HG02970 (cell line): ENCODE measurements at regions not wholly inside any gene's neighbourhood (a gene's known extent, or its start where the extent isn't known, plus 50 kb on each side); places are given as distances from the start of the nearest gene placed in this dataset.
"Not testable (repeated sequence)": the region's sequence is repeated elsewhere in the genome, so short reads cannot be mapped to it uniquely, and the experiment has no call there.

ENCODE experiments used
- ATAC-seq: cut with Tn5 transposase; IDR thresholded peaks from one replicate; pipeline ENCODE4 v1.9.1; 2021; ENCODE audit warnings: mild to moderate bottlenecking, moderate library complexity, moderate number of reproducible peaks; ENCODE audit not compliant: unreplicated experiment, low FRiP score

DNA sequence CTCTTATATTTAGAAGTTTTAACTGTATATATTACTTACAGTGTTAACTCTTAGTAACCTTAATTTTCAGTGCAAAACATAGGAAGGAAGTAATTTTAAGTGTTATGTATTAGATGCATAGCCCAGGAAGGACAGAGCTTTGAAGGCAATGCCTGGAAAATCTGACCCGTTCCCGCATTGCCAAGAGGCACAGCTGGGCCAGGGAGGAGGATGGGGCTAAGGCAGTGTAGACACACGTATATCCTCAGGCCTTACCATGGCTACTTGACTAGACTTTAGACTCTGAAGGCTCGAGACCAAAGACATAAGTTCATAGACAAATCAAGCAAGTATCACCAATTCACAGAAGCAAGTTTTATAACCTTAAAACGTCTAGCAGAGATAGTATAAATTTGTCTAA lies 1944.2 kb downstream of the OLFM4 start:
- no peak for ATAC-seq

- ATAC-seq, result no peak
Measured at GRCh38 chr13:54975676-54976075, 1947.1 kb downstream of the OLFM4 start.

- ATAC-seq, result no peak
Measured at GRCh38 chr13:54980651-54981050, 1952.0 kb downstream of the OLFM4 start.

DNA sequence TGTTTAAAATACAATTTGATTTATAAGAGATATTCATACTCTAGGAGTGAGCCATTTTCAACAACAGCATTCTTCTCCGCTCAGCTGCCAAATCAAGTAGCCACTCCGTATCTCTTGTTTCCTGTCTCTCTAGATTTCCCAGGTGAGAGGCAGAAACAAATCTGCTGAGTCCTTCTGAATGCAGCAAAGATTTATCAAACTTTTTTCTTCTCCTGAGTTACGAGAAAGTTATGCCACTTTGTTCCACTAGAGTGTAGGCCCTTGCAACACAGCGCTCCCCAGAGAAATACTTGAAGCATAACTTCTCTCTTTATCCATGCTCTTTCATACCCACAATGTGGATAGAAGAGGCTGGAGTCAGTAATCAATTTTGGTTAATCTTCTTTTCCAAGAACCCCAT lies 1960.8 kb downstream of the OLFM4 start:
- no peak for ATAC-seq

- ATAC-seq, result no peak
Measured at GRCh38 chr13:54999399-54999907, 1970.8 kb downstream of the OLFM4 start.

DNA sequence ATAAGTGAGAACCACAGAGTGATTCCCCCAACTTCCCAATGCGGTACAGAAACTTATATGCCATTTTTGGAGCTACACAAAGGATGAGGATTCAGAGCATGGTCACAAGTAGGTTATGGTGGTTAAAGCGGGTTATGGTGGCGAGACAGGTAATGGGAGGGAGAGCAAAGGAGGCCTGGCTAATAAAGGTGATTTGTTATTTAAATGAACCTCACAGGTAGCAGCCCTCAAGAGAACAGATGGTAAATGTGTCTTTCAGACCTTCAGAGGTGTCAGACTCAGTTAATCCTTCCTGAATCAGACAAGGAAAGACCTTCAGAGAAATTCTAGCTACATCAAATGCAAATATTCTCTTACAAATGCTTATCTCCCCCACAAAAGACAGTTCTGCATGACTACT lies 1971.4 kb downstream of the OLFM4 start:
- ATAC-seq, result no peak

GRCh38 chr13:55000844-55001243 lies 1972.2 kb downstream of the OLFM4 start:
- no peak for ATAC-seq

DNA sequence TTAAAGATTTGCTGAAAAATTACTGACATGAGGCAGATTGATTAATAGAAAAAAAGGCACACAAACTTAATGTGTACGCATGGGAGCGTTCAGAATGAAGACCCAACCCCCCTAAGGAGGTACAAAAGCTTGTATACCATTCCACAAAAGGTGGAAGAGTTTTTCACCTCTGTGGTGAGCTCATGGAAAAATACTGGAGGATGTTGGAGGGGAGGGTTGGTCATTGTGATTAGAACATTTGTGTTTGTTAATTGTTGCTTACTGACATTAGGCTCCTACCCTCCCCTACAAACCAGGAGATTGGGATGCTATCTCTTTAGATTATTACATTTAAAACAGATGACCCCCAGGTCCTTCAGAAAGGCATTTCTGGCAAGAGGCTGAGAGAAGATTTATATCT lies 1973.3 kb downstream of the OLFM4 start:
- no peak for ATAC-seq

- no peak for ATAC-seq
Measured at GRCh38 chr13:55007681-55008080, 1979.1 kb downstream of the OLFM4 start.

GRCh38 chr13:55013051-55013450 lies 1984.4 kb downstream of the OLFM4 start:
- no peak for ATAC-seq

GRCh38 chr13:55029280-55029679 lies 2000.7 kb downstream of the OLFM4 start:
- ATAC-seq, result no peak

DNA sequence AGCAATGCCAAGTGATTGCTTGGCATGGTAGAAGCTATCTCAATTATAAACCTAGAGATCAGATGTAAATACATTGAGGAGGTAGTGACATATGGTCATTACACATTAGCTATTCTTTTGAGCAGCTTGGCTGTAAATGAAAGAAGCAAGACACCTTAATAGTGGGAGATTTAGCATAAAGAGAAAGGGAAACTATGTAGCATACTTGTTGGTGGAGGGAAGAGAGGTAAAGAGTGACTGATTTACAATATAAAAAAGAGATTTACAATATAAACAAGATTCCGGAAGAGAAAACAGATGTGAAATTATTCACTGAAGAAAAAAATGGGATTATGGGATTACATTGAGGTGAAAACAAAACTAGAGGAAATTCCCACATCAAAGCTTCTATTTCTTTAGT lies 2009.6 kb downstream of the OLFM4 start:
- no peak for ATAC-seq

DNA sequence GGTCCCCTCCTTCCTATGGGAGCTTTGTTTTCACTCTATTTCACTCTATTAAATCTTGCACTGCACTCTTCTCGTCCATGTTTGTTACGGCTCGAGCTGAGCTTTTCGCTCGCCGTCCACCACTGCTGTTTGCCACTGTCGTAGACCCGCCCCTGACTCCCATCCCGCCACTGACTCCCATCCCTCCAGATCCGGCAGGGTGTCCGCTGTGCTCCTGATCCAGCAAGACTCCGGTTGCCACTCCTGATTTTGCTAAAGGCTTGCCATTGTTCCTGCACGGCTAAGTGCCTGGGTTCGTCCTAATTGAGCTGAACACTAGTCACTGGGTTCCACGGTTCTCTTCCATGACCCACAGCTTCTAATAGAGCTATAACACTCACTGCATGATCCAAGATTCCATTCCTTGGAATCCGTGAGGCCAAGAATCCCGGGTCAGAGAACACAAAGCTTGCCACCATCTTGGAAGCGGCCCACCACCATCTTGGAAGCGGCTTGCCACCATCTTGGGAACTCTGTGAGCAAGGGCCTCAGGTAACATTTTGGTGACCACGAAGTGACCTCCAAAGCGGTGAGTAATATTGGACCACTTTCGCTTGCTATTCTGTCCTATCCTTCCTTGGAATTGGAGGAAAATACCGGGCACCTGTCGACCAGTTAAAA lies 2025.4 kb downstream of the OLFM4 start:
- ATAC-seq, result not testable (repeated sequence)

DNA sequence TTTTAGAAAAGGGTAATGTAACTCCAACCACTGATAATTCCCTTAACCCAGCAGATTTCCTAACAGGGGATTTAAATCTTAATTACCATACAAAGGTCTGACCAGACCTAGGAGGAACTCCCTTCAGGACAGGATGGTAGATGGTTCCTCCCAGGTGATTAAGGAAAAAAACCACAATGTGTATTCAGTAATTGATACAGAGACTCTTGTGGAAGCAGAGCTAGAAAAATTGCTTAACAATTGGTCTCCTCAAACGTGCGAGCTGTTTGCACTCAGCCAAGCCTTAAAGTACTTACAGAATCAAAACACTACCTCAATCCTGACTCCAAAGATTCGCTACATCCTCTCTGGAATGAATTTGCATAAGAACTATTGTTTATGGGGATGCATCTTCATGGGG lies 2027.1 kb downstream of the OLFM4 start:
- ATAC-seq, result not testable (repeated sequence)

DNA sequence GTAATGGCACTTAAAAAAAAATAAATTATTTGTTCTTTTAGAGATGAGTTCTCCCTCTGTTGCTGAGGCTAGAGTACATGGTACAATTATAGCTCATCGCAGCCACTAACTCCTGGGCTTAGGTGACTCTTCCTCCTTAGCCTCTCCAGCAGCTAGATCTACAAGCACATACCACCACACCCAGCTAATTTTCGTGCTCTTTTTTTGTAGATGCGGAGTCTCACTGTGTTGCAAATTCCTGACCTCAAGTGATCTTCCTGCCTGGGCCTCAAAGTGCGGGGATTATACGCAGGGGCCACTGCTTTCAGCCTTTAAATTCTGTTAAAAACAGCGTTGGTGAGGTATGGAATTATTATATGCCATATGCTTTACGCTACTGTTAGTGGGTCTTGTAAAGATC lies 2034.0 kb downstream of the OLFM4 start:
- ATAC-seq, result no peak

- ATAC-seq, result no peak
Measured at GRCh38 chr13:55067946-55068345, 2039.3 kb downstream of the OLFM4 start.

GRCh38 chr13:55069746-55070145 lies 2041.1 kb downstream of the OLFM4 start:
- no peak for ATAC-seq

GRCh38 chr13:55073000-55073399 lies 2044.4 kb downstream of the OLFM4 start:
- no peak for ATAC-seq

GRCh38 chr13:55084630-55085029 lies 2056.0 kb downstream of the OLFM4 start:
- ATAC-seq, result no peak

DNA sequence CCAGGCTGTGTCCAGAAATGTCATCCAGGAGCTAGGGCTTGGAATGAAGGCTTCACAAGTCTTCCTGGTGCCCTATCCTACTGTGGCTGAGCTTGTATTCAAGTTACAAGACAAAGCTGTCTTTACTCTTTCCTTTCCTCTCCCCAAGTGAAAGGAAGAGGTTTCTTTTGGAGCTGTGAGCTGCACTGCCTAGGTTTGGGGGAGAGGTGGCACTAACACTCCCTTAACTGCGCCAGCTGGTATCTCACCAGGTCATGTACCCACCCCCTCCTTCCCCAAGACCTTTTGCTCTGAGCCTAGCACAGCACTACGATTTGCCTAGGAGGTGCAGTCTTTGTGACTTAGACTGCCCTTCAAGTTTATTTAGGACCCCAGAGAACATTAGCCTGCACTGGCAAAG lies 2053.6 kb upstream of the PRR20A start:
- no peak for ATAC-seq

DNA sequence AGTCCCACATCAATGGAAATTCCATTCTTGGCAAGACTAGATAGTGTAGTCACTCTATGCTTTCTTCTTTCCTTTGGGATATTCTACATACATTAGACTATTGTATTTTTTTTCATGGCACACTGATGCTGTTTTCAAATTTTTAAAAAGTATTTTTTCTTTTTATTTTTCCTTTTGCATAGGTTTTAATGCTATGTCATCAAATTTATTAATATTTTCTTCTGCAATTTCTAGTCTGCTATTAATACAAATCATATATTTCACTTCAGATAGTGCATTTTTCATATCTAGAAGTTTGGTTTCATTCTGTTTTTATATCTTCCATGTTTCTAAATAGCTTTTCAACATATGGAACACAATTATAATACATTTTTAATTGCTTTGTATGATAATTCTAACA lies 2050.1 kb upstream of the PRR20A start:
- no peak for ATAC-seq

DNA sequence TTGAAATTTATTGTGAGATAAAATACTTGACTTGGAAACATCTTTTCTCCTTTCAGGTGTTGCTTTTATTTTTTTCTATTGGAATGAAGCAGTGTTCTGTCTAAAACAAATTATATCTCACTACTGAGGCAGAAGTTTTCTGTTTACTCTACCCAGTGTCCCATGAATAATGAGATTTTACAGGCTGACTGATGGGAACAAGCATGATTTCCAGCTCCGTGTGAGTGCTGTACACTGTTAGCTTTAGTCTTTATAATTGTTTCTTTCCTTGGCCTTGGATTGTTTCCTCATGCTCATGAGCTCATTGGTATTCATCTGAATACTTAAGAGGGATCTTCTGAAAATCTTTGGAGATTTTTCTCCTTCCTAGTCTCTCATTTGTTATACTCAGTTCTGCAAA lies 2049.5 kb upstream of the PRR20A start:
- ATAC-seq, result no peak

DNA sequence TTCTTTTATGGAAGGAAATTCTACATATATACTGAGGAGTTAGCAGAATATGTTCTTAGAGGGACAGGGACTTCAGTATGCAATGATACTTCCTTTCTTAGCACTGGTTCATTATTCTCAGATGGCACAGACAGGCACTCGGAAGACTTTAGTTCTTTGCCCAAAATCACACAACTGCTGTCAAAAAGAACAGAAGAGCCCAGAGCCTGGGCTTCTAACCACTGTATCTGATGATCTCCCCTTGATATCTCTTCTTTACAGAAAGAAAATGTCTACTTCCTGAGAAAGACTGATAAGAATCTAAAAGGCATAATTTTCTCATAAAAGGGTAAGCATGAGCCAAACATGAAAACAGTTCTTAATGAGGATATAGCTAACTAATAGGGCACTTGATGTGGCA lies 2034.2 kb upstream of the PRR20A start:
- ATAC-seq, result no peak
